ENCODE measurements at regions not wholly inside any gene's neighbourhood (a gene's known extent, or its start where the extent isn't known, plus 50 kb on each side); places are given as distances from the start of the nearest gene placed in this dataset.

- TF ChIP-seq CTCF (conservative IDR thresholded peaks at IDR 0.05) (no peak), EZH2 (IDR thresholded peaks at IDR 0.05; ENCODE audit: low read depth) (no peak)
Observed at GRCh38 chr11:121741761-121742361, 289.1 kb upstream of the SORL1-AS1 start.
